ENCODE measurements at regions not wholly inside any gene's neighbourhood (a gene's known extent, or its start where the extent isn't known, plus 50 kb on each side); places are given as distances from the start of the nearest gene placed in this dataset.

DNA sequence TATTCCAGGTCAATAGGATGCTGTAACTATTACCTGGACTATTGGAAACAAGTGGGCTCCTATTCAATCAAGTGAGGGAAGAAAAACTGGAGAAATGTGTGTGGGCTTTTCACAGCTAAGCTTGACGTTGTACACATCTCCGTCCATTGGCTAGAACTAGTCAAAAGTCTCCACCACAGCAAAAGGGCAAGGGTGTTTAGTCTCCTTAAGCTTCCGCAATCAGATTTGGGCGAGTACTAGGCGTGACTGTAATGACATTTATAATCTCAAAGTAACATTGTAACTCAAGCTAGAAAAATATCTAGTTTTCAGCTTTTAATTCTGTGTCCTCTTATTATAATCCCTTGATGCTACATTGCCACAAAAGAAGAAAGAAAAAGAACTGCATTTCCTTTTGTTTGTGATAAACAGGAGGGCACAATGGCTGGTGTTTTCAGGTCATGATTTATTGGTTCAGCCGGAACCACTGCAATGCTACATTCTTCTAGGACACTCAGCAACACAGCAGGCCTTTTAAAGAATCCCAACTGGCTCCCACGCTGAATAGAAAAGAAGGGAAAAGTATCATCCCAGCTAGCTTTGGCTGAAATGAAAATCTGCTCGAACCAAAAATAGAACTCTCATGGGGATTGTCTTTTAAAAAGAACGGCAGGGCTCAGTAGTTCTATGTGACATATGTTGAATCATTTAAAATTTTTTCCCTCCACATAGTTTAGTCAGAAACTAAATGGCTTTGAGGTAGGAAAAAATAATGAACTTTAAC is 387.7 kb downstream of the BTBD3 start:
- no peak for DNase-seq

- no peak for DNase-seq
Measured at GRCh38 chr20:12306107-12306506, 388.4 kb downstream of the BTBD3 start.

DNA sequence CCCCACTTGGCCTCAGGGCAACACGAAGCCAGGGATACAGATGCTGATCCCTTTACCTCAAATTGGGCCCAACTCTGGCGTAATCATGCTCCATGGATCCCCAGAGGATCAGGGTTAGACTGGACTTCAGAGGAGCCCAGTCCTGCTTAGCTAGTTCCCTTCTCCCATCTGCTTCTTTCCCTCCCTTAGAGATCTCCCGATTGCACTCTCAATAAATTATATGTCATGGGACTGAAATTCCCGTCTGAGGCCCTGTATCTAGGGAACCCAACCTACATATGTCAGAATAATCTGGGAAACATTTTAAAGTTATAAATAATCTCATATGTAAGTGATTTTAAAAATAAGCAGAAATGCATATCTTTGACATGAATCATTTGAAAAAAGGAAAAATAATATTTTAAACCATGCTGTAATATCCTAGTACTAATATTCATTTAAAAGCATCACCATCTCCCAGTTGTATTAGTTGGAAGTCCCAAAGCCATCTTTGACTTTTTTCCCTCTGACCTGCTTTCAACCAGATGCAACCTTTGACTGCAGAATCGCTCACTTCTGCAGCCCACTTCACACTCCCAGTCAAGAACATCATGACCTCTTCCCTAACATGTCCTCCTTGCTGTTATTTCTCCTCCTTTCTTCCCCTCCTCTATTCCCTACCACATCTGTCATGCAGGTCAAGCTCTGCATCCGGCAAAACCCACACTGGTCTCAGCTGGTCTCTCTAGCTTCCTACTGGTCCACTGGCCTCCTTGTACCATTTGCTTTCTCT is 393.6 kb downstream of the BTBD3 start:
- DNase-seq = no peak

DNA sequence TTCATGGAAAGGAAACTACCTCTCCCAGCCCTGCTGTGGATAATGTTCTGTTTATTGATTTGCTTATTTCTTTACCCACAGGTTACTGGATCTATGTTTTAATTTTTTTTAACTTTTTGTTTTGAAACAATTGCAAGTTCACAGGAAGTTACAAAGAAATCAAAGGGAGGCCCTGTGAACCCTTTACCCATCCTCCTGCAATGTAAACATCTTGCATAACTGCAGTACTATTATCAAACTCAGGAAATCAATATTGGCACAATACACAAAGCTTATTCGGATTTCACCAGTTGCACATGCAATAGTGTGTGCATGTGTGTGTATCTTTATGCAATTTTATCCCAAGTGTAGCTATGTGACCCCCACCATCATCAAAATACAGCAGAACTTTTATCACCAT is 398.0 kb downstream of the BTBD3 start:
- no peak for DNase-seq

DNA sequence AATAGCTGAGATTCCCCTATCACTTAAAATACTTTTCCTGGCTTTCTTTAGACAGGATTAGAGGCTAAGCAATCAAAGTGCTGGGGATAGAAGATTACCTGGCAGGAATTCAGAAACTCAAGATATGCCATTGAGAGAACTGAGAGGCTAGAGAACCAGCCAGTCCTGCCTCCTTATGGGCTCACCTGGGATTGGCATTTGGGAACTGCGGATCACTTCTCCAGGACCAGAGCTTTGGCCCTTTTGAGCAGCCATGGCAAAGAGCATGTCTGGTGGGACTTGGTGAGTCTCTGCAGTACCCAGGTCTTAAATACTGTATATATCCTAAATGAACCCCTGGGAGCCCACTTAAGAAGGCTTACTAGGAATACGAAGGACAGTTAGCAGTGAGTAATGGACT is 399.1 kb downstream of the BTBD3 start:
- no peak for DNase-seq

- DNase-seq = no peak
Measured at GRCh38 chr20:12317433-12317832, 399.7 kb downstream of the BTBD3 start.

GRCh38 chr20:12318043-12318442 is 400.4 kb downstream of the BTBD3 start:
- no peak for DNase-seq

DNA sequence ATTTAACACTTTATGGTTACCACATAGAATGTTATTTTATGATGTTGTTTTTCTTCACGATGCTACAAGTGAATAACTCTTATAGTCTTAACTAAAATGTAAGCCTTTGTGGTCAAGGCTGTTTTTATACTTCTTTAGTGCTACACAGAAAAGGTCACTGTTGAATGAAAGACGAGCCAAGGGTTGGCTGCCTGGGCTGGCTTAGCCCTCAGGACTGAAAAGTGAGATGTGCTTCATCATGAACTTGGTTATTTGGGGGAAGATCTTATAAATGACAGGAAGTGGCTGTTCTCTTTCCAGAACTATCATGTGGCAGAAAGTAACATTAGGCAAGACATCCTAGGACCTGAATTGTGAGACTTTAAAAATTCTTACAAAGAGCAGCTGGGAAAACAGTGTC is 404.0 kb downstream of the BTBD3 start:
- no peak for DNase-seq

DNA sequence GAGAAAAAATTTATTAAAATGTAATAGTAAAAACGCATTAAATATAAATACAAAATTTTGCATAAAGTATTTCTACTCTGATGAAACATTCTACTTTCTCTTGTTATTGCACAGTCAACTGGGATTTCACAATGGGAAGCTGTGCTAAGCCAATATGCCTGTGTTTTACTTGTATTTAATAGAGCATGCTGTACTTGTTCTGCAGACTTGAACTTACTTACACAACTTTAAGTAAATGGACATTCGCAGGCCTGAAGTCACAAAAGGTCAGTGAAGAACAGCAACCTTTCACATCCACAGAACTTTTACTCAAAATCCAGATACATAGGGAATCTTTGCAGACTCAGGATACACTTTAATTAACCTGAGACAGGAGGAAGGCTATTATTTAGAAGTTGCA is 409.5 kb downstream of the BTBD3 start:
- no peak for DNase-seq

- no peak for DNase-seq
Measured at GRCh38 chr20:12331236-12331635, 413.5 kb downstream of the BTBD3 start.

- no peak for DNase-seq
Measured at GRCh38 chr20:12337601-12338000, 419.9 kb downstream of the BTBD3 start.

GRCh38 chr20:12345978-12346377 is 428.3 kb downstream of the BTBD3 start:
- DNase-seq = no peak

DNA sequence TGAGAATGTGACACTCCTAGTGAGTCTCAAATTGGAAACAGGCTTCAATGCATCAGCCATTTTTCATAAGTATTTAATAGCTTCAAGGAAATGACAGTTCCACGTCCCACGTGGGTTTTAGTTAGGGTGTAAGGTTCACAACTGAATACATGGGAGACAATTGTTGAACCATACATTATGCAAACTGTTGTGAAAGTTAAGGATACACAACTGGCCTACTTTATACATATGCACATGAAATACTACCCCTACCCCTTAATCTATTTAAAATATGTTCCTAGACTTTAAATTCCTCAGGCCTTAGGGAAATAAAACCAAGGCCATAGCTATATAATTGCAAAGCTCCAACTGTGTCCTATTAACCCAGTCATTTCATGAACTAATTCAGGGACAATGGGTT is 436.1 kb downstream of the BTBD3 start:
- DNase-seq = no peak

DNA sequence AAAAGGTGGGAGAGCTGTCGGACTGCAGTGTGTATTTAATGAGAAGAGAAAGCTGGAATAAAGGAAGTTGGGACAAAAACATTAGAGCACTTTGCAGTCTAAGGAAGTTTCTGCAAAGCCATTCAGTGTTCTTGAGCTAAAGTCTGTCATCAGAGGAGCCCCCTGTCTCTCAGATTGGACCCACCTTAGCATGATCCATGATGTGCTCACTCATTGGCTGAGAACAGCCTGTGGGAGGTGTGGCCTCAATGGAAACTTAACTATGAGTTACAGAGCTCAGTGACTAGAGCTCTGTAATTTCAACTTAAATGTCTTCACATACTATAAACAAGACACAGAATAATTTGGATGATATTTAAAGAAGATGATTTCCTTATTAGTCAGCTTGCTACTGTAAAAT is 437.0 kb downstream of the BTBD3 start:
- DNase-seq = no peak

- no peak for DNase-seq
Measured at GRCh38 chr20:12355185-12355584, 437.5 kb downstream of the BTBD3 start.

GRCh38 chr20:12358006-12358654 is 440.4 kb downstream of the BTBD3 start:
- DNase-seq = peak in 1 of 2 experiments; percentile 8

DNA sequence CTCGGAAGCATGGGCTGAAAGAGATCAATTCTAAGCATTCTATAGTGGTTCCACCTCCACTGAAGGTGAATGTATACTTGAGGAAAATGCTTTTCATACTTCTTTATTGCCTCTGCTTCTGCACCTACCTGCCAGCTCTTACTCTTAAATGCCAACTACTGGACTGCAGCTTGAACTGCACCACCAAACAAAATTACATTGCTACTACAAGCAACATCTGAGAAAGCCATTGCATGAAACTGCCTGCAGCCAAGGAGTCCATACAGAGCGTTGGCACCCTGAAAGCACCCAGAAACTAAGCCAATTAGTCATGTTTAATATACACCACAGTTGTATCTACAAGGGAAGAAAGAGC is 440.9 kb downstream of the BTBD3 start:
- no peak for DNase-seq

DNA sequence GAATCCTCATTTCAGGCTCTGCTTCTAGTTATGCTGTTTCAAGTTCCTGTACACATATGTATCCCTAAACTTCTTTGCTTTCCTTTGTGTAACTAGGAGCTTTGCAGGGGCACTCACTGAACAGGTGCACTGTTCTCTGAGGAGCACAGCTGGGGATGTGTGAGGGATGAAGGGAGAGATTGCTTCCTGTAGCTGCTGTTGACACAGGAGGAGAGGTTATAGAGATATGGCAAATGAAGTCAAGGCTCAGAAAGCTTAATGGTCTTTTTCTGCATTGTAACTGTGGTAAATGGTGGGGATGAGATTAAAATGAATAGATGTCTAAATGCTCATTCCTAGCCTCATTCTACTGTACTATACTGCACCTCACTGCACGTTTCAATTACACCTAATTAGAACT is 454.3 kb downstream of the BTBD3 start:
- peak; percentile 36 to 55 for DNase-seq

DNA sequence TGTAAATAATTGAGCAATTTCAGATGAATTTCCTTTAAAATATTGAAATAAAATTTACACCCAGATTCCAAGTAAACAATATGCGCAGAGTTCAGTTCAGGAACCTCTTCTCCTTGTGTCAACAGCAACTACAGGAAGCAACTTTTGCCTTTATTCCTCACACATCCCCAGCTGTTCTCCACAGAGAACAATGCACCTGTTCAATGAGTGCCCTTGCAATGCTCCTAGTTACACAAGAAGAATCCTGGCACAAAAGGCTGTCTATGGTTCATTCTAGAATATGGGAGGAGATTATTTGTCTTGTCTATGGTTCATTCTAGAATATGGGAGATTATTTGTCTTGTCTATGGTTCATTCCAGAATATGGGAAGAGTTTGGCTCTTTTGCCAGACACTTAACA is 454.9 kb downstream of the BTBD3 start:
- no peak for DNase-seq

GRCh38 chr20:12375967-12376366 is 458.3 kb downstream of the BTBD3 start:
- DNase-seq = no peak

- no peak for DNase-seq
Measured at GRCh38 chr20:12383821-12384220, 466.1 kb downstream of the BTBD3 start.

GRCh38 chr20:12386821-12387220 is 469.1 kb downstream of the BTBD3 start:
- no peak for DNase-seq

- no peak for DNase-seq
Measured at GRCh38 chr20:12391099-12391498, 473.4 kb downstream of the BTBD3 start.

DNA sequence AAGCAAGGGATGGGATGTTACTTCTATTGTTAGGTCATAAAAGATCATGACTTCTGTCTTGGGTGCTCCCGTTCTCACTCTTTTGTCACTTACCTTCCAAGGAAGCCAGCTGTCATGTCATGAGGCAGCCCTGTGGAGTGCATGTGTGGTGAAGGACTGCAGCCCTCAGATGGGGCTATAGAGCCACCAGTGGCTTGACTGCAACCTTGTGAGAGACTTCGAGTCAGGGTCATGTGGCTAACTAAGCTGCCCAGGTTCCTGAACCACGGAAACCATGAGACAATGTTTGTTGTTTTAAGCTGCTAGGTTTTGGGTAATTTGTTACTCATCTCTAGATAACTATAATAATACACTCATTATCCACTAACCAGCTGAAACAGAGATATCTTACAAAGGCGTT is 477.1 kb downstream of the BTBD3 start:
- DNase-seq = no peak
